ENCODE measurements at regions not wholly inside any gene's neighbourhood (a gene's known extent, or its start where the extent isn't known, plus 50 kb on each side); places are given as distances from the start of the nearest gene placed in this dataset.

- H3K4me2 ChIP-seq (ENCODE audit: low read length) = no peak overlapping the region
- no peak for TF ChIP-seq CTCF (IDR thresholded peaks at IDR 0.05; ENCODE audit: low read depth, low read length, poor library complexity, severe bottlenecking)
- no peak for TF ChIP-seq EZH2phosphoT487 (IDR thresholded peaks at IDR 0.05; ENCODE audit: borderline replicate concordance, low read length)
- no peaks in the 10 kb centered on the region for H3K9me3 ChIP-seq (ENCODE audit: control insufficient read depth, insufficient read depth, low read length)
- no peaks in the 10 kb centered on the region for H3F3A ChIP-seq (ENCODE audit: control insufficient read depth, insufficient read depth)
- no peaks in the 10 kb centered on the region for H3K36me3 ChIP-seq (ENCODE audit: control insufficient read depth, low read length)
- H3K27ac ChIP-seq (ENCODE audit: low read depth, low read length) = no peak overlapping the region
- H3K27me3 ChIP-seq (ENCODE audit: control insufficient read depth, low read length) = 0 out of 2 replicates have a peak, but pooled peaks cover 3% of the 10 kb centered on the region
- no peaks in the 10 kb centered on the region for H3K9me2 ChIP-seq (replicated peaks; ENCODE audit: control insufficient read depth, low read length)
- H3K4me3 ChIP-seq (ENCODE audit: low read length) = no peak overlapping the region
- no peaks in the 10 kb centered on the region for H3K79me2 ChIP-seq (ENCODE audit: control insufficient read depth, low read length)
- H4K20me1 ChIP-seq (ENCODE audit: control insufficient read depth, insufficient read depth, low read depth, low read length) = no peaks in the 10 kb centered on the region
- H3K4me1 ChIP-seq (ENCODE audit: control insufficient read depth, low read length) = peaks cover 5% of the 10 kb centered on the region
Measured at GRCh38 chr6:14927398-14927797, 318.5 kb upstream of the JARID2 start.

DNA sequence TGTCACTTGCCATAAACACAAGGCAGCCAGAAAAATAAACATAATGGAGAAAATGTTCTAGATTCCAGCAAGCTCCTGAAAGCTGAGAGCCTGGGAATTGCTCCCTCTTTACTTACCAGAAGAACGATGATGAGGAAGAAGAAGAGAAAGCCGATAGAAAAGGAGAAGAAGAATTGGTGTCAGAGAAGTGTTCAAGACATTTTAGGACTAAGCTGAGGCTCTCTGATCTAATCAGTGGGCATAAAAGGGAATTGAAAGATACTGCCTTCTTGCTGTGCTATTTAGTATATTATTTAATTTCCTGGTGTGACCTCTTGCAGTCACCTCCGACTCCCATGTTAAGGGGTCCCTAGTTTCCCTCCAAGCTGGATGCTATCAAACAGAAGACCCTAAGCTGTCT, 316.6 kb upstream of the JARID2 start:
- no peaks in the 10 kb centered on the region for H4K20me1 ChIP-seq (ENCODE audit: control insufficient read depth, insufficient read depth, low read depth, low read length)
- no peaks in the 10 kb centered on the region for H3K79me2 ChIP-seq (ENCODE audit: control insufficient read depth, low read length)
- H3K4me1 ChIP-seq (ENCODE audit: control insufficient read depth, low read length) = no peaks in the 10 kb centered on the region
- no peaks in the 10 kb centered on the region for H3K9me3 ChIP-seq (ENCODE audit: control insufficient read depth, insufficient read depth, low read length)
- H3K36me3 ChIP-seq (ENCODE audit: control insufficient read depth, low read length) = no peaks in the 10 kb centered on the region
- 0 out of 2 replicates have a peak, but pooled peaks cover 3% of the 10 kb centered on the region for H3K27me3 ChIP-seq (ENCODE audit: control insufficient read depth, low read length)
- TF ChIP-seq CTCF (IDR thresholded peaks at IDR 0.05; ENCODE audit: low read depth, low read length, poor library complexity, severe bottlenecking) (no peak), EZH2phosphoT487 (IDR thresholded peaks at IDR 0.05; ENCODE audit: borderline replicate concordance, low read length) (no peak)
- H3F3A ChIP-seq (ENCODE audit: control insufficient read depth, insufficient read depth) = no peaks in the 10 kb centered on the region
- no peak overlapping the region for H3K4me2 ChIP-seq (ENCODE audit: low read length)
- no peak overlapping the region for H3K27ac ChIP-seq (ENCODE audit: low read depth, low read length)
- H3K4me3 ChIP-seq (ENCODE audit: low read length) = no peak overlapping the region
- H3K9me2 ChIP-seq (replicated peaks; ENCODE audit: control insufficient read depth, low read length) = no peaks in the 10 kb centered on the region

DNA sequence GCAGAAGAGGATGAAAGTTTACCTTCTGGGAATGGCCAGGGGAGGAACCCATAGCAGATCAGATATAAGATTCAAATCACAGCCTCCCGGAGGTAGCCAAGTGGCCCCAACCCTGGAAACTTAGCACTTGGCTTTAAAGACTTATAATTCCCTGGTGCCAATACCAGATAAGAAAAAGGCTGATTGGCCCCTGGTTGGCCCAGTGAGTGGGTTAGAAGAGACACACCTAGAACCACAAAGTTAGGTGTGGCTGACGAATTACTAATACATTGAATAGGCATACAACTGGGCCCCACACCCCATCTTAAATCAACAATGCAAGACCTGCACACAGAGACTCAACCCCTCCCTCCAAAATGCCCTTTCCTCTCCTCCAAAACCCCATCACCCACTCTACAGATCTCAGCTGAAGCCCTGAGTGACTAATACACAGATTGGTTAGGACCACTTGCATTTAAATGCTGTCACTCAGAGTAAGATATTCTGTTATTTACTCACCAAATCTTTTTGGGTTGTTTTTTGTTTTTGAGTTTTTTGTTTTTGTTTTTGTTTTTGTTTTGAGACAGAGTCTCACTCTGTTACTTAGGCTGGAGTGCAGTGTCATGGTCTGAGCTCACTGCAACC, 315.4 kb upstream of the JARID2 start:
- Histone ChIP-seq H3F3A (ENCODE audit: control insufficient read depth, insufficient read depth) (no peaks in the 10 kb centered on the region), H4K20me1 (ENCODE audit: control insufficient read depth, insufficient read depth, low read depth, low read length) (no peaks in the 10 kb centered on the region), H3K27ac (ENCODE audit: low read depth, low read length) (no peak overlapping the region), H3K4me2 (ENCODE audit: low read length) (no peak overlapping the region), H3K79me2 (ENCODE audit: control insufficient read depth, low read length) (no peaks in the 10 kb centered on the region), H3K4me1 (ENCODE audit: control insufficient read depth, low read length) (no peaks in the 10 kb centered on the region), H3K27me3 (ENCODE audit: control insufficient read depth, low read length) (no peaks in the 10 kb centered on the region), H3K9me2 (replicated peaks; ENCODE audit: control insufficient read depth, low read length) (no peaks in the 10 kb centered on the region), H3K36me3 (ENCODE audit: control insufficient read depth, low read length) (no peaks in the 10 kb centered on the region), H3K4me3 (ENCODE audit: low read length) (no peak overlapping the region), H3K9me3 (ENCODE audit: control insufficient read depth, insufficient read depth, low read length) (no peaks in the 10 kb centered on the region)
- TF ChIP-seq CTCF (IDR thresholded peaks at IDR 0.05; ENCODE audit: low read depth, low read length, poor library complexity, severe bottlenecking) (no peak), EZH2phosphoT487 (IDR thresholded peaks at IDR 0.05; ENCODE audit: borderline replicate concordance, low read length) (no peak)
